Muscle of back (tissue), 3 donors: ENCODE measurements at regions not wholly inside any gene's neighbourhood (a gene's known extent, or its start where the extent isn't known, plus 50 kb on each side); places are given as distances from the start of the nearest gene placed in this dataset.

ENCODE experiments used
- DNase-seq, 3 donors: peaks; one replicate each; pipeline versions ENCODE4 v3.0.0 to v3.0.0-alpha.2; 2013

DNA sequence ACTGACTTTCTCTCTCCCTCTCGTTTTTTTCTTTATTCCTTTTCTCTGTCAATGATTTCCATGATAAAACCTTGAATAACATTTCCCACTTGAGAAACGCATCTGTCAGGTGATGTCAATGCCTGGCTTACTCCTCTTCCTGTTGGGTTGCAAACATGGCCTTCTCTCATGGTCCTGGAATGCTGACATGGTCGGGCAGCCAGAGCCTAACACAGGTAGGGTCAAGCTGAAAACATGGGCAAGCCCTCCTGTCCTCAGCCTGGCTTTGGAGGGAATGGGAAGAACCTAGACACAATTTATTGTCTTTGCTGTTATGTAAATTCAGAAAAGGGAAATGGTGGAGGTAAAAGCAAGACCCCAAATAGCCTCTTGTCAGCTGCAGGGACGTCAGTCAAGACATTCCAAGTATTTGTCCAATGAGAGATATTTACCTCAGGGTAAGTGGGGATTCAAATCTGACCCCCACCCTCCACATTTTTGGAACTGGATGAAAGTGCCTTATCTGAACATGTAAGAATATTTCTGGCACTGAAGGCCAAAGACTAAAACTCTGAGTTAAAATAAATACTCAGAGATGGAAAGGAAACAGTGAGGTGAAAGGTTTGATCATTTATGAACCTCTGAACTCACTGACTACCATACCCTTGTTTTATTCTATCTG, 473.8 kb downstream of the SPRY1 start:
- peak in 1 of 3 donors; percentile 29 for DNase-seq

DNA sequence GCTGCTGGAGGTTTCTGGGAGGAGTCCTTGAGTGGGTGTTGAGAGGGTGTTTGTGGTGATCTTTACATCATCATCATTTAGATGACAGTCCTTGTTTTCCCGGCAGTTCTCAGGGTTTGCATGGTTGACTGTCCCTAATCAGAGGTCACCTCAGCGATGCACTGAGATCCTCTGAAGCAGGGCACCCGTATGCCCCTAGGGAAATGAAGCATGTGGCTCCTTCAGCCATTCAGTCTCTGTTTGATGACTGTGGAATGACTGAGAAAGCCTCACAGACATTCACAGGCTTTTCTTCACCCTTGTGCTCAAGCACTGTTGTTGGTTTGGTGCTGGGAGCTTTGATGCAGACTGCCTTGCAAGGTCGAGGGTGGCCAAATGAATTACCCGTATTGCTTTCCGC, 474.7 kb downstream of the SPRY1 start:
- DNase-seq = peak in 1 of 3 donors; percentile 28

DNA sequence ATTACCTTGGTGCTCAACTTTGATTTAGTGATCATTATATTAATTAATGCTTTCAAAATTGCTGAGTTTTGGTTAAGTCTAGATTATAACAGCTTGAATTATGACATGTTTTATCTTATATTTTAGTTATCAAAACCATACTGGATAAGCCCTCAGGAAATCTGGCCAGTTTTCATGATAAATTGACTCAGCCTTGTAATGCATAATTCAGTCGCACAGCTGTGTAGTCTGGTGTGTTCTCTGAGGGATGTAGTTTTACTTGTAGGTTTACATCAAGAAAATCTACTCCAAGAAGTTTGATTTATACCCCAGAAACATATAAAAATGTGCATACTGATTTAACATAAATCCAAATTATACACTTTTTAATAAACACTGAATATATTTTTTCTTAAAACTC, 477.5 kb downstream of the SPRY1 start:
- DNase-seq = peak; percentile 52 to 85 (median 63)

DNA sequence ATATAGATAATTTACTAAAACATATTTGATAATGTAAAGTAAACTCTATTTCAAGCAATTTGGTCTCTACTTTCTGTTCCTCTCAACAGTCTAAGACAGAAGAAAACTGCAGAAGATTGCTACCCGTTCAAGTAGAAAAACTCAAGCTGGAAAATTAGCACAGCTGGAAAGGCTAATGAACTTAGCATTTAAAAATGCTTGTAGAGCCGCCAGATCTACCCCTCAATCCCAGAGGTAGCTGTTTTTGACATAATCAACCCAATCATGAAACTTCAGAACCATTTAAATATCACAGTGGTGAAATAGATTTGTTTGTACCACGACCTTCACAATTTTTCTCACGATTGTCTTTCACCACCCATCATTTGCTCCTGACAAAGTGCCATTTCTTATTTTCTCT, 479.5 kb downstream of the SPRY1 start:
- DNase-seq = no peak

DNA sequence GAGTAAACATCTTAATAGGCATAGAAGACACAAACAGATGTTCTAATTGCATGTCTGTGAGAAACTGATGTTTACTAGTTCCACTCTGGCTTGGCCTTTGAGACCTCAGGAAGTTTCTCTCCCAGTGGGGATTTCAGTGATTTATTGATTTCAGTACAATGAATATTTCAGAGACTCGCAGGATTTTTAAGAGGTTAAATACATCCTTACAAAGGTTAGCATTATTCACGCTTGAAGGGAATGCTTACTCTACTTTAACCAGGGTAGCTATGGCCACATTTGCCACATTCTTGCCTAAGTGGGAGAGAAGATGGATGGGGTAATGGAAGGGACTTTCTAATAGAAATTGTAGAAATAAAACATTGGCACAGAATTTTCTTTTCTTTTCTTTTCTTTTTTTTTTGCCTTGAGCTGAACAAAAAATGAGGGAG, 480.1 kb downstream of the SPRY1 start:
- DNase-seq = peak in 2 of 3 donors; percentile 43 to 80

DNA sequence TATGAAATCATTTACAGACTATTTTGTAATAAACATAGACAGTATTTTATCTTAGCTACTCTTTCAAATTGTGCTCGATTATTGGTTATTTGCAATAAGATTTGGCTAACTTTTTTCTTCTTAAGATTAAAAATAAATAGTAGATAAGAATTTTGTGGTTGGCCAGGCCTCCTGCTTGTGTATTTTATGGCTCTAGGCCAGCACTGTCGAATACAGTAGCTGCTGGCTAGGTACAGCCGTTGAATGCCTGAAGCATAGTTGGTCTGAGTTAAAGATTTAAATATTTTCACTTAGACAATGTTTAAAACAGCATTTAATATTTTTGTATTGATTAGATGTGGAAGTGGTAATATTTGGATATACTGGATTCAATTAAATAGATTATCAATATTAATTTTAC, 481.0 kb downstream of the SPRY1 start:
- no peak for DNase-seq

DNA sequence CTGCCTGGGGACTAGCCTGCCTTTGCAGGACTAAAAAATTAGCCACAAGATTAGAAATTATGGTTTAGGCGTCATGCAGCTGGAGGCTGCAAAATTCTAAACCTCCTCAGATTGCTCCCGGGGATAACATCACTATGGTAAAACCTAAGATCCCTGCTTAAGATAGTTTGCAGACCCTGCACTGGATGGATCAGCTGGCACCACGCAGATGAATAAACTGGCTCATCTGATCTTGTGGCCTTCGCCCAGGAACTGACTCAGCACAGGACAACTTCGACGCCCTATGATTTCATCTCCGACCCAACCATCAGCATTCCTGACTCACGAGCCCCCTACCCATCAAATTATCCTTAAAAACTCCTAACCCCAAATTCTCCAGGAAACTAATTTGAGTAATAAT, 482.4 kb downstream of the SPRY1 start:
- DNase-seq = no peak

DNA sequence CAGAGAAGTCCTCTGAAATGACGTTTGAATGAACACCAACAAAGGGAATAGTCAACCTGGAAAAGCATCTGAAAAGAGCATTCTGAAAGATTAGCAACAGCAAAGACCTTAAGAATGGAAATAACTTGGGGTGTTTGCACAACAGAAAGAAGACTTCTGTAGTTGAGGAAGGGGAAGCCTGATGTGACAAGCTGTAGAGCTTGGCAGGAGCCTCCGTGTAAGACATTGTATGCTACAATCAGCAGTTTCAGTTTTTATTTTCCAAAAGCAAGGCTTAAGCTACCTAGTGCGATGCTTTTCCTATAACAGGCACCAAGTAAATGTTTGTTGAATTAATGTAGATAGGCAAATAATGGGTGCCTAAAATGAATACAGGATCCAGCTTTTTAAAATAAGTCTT, 484.0 kb downstream of the SPRY1 start:
- no peak for DNase-seq

DNA sequence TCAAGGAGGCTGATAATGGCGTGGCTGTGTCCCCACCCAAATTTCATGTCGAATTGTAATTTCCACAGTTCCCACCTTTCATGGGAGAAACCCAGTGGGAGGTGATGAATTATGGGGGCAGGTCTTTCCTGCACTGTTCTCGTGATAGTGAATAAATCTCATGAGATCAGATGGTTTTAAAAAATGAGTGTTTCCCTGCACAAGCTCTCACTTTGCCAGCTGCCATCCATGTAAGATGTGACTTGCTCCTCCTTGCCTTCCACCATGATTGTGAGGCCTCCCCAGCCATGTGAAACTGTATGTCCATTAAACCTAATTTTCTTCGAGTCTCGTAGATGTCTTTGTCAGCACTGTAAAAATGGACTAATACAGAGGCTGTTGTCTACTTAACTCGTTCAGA, 488.3 kb downstream of the SPRY1 start:
- DNase-seq = no peak

DNA sequence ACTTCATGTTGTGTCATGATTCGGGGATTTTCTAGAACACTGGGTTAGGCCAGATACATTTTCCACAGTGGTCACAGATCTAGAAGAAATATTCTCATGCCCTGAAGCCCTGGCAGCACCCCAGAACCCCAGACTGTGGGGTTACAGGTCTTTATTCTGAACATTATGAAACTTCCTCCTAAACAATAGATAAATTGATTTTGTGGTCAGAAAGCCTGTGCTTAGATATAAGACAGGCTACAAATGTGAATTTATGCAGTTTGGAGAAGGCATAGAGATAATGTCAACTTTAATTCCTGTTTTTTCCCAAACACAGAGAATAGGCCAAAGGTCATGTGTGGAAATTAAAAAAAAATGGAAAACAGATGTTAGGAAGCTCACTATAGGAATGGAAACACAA, 492.9 kb downstream of the SPRY1 start:
- peak in 1 of 3 donors; percentile 70 for DNase-seq

DNA sequence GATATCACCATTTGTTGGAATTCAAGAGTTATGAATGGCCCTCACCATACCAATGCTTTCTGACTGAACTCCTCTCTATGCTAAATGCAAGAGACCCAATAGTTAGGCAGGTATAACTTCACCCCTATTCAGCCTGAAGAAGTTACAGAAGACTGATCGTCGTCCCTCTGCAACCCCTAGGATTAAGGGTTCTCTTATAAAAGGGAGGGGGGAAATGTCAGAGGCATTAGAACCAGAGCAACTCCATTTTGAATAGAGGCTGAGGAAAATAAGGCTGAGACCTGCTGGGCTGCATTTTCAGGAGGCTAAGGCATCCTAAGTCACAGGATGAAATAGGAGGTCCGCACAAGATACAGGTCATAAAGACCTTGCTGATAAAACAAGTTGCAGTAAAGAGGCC, 494.3 kb downstream of the SPRY1 start:
- no peak for DNase-seq

DNA sequence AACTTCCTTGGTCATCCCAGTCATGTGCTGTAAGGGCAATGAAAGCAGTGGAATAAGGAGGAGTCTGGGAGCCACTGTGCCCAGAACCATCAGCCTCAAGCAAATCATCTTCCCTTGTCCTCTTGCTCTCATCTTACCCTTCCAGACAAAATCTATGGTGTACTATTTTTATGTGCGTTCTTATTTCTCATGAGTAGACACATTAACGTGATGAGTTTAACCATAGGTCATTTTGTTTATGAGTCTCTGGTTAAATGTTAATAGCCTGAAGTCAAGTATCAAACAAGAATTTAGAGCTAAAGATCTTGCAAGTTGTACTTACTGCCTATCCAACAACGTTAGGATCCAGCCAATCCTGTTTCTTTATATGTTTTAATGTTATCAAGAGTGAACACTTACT, 495.3 kb downstream of the SPRY1 start:
- no peak for DNase-seq

DNA sequence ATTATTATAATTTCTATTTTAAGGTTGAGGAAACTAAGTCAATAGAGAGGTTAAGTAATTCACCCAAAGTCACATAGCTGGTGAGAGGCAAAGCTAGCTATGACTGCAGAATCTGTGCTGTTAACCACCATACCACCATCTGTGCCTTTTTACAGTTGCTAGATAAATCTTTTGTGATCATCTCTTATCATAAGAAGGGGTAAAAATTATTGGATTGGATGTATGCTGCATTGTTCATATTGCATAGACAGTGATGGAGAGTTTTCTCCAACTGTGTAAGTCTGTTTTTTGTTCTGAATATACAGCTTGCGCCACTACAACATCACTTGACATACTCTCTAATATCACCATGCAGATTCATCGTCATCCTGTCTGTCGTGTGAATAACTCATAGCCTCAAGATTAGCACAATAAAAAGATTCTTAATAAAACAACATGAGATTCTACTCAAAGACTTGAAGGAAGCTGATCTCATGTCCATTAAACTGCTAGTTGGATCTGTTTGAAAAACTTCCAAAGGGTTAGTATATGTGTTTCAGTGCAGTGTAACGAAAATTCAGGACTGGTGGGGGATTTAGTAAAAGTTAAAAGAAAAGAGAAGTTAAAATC, 495.9 kb downstream of the SPRY1 start:
- no peak for DNase-seq

DNA sequence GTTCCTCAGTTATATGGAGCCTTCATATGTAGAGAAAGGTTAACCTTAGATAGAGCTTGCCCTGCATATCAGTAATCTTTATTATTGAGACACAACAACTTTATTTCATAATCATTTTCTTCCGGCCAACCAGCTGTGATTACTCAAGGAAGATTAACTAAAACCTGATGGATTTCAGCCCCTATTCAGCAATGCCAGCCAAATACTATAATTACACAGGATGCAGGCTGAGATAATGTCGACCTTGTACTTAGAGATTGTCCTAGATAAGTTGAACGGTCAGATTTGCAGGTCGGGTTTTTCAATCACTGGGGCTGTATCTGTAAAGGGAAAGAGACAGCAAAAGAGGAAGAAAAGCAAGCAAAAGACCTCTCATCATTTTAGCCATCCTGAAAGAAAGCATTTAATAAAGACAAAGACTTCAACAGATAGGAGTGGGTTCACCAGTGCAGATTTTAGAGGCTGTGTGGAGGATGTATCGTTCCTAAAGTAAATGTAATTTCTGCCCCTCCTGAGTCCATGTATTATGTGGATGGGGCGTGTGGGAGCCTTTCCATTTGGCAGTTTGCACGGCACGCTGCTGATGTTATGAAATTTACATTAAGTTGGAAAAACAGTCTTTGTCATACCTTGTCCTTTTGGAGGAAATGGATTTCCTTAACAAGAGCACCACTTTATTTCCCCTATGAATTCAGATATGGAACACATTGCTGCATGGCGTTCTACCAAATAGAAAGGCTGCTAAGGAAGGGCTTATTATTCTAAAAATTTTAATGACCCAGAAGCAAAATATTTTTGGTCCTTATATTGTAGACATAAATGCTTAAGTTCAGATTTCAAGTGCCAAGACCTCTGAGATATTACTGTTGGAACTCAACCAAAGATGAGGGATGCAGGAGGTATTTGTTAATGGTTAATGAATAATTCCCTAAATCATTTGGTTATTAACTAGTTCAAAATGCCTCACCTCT, 496.7 kb downstream of the SPRY1 start:
- peak; percentile 41 to 93 (median 78) for DNase-seq

DNA sequence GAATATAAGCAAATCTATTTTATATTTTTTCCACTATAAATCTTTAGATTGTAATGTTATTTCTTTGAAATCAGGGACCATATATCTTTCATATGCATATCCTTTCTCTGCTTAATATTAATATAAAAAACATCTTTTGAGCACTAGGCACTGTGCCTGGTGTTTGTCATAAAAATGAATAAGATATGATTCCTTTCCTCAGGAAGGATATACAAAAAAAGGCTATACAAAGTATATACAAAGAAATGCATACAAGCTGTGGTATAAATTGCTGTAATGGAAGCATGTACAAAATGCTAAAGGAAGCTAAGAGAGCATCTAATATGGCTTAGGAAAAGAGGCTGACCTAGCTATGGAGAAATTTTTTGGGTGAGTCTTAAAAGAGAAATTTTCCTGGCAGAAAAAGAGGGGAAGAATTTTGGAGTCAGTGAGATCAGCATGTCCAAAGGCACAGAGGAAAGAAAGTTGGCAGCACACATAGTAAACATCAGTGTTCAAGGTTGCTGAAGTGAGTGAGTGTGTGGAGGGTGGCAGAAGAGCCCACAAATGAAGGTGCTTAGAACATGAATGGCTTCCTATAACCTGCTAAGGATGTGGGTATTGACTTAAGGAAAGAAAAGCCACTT, 500.0 kb downstream of the SPRY1 start:
- DNase-seq = peak in 1 of 3 donors; percentile 75

DNA sequence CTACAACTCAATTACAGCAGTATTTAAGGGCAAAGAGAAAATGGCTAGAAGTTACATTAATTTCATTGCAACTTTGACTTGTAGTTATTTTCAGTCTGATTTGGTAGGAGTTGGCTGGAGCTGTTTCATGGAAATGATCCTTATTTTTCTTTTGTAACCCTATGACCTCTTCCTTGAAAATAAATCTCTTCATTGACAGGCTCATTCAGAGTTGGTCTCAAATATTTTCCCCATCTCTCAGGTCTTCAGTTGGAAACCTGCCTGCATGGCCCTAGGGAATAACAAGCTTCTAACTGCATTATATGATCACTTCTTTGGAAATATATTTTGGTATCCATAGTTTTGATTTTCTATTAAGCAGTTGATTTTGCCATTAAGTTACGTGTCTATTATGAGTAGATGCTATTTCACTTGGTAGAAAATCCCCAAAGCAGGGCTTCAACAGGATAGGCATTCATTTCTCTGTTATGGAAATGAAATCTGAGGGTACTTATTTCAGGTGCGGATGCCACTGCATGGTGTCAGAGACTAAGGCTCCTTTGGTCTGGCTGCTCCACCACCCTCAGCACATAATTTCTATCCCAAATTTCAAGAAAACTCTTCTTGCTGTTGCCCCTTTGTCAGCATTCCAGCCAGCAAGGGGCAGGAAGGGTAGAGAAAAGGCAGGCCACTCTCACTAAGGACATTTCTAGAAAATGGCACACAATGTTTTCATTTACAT, 502.5 kb downstream of the SPRY1 start:
- DNase-seq = no peak

DNA sequence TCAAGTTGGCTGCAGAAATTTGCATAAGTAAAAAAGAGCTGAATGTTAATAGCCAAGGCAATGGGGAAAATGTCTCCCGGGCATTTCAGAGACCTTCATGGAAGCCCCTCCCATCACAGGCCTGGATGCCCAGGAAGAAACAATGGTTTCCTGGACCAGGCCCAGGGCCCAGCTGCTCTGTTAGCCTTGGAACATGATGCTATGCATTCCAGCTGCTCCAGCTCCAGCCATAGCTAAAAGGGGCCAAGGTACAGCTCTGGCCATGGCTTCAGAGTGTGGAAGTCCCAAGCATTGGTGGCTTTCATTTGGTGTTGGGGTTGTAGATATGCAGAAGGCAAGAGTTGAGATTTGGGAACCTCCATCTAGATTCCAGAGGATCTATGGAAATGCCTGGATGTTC, 508.3 kb downstream of the SPRY1 start:
- DNase-seq = no peak

DNA sequence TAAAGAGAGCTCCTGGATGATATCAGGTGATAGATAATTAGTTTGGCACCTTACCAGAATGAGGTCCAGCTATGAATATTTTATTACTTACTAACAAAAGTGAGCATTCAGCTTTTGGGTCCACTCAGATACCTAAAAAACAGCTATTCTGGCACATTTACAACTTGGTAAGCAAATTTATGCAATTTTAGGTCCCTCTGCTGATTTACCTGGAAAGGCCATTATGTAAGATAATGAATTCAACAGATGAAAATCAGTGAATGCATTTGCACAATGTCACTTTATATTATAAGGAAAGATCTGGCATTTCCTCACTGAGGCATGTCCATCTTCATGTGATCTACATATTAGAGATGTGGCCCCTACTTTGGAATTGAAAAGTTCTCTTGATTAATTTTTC, 517.0 kb downstream of the SPRY1 start:
- DNase-seq = peak in 1 of 3 donors; percentile 52

DNA sequence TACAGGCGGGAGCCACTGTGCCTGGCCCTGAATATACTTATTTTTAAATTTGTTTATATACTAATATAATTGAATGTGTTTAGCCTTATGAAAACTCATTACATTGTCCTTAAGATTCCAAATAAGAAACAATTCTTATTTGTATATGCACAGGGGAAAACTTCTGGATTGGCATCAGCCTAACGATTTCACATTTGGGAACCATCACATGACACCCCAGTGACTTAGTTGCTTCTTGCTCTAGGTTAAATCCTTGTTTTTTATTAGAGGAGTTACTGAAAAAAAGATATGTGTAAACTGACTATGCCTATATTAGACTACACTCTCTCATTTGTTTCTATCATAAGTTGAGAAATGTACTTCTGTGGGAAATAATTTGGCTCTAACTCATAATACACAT, 520.2 kb downstream of the SPRY1 start:
- no peak for DNase-seq

DNA sequence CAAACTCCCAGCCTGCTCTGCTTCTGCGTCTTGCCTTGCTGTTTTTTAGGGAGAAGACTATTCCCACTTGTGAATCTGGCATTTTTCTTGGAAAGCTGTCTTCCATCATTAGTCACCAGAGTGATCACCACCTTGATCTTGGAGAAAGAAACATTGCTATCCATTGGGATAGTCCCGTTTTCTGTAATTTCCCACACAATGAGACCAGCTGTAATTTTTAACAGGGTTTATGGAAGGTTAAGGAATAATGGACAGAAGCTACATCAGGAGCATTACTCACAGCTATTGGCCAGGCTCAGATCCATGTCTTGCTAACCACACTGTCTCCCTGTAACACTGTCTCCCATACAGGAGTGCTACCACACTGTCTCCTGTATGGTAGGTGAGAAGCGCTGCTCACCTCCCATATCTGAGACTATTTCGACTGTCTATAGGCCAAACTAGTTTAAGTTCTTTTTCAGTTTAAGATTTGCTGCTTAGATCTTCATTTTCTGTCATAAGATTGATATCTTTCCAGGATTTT, 523.0 kb downstream of the SPRY1 start:
- DNase-seq = no peak

DNA sequence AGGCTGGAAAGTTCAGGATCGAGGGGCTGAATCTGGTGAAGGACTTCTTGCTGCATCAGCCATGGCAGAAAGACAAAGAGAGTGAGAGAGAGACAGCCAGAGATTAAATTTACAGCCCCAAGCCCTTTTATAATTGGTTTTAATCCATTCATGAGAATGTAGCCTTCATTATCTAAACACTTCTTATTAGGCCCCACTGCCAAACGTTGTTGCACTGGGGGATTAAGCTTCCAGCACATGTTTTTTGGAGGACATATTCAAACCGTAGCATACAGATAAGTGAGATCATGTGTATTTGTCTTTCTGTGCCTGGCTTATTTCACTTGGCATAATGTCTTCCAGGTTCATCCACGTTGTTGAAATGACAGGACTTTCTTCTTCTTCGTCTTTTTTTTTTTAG, 524.7 kb downstream of the SPRY1 start:
- no peak for DNase-seq
